K562 (cell line): ENCODE measurements at regions not wholly inside any gene's neighbourhood (a gene's known extent, or its start where the extent isn't known, plus 50 kb on each side); places are given as distances from the start of the nearest gene placed in this dataset.

Source experiments
- CEBPB ChIP-seq: fragments of 450-650 bp; IDR thresholded peaks from 2 replicates; pipeline ENCODE4 v1.6.1; 2016; ENCODE audit warnings: missing genetic modification characterization, missing compliant biosample characterization
- EP300 ChIP-seq: IDR thresholded peaks from 2 replicates; pipeline ENCODE4 v1.6.1; 2012; ENCODE audit warnings: low read length, improper control_type of control experiment
- GABPA ChIP-seq: fragments of 200-800 bp; sonication (Bioruptor generic); conservative IDR thresholded peaks from 2 replicates; pipeline ENCODE4 v1.6.1; 2016; ENCODE audit warnings: low read depth, missing genetic modification characterization, missing compliant biosample characterization
- KAT7 ChIP-seq: sonication (generic); formaldehyde crosslinking; IDR thresholded peaks from 2 replicates; pipeline ENCODE4 v1.8.0; 2022; ENCODE audit warnings: missing genetic modification reagents, mild to moderate bottlenecking, borderline replicate concordance
- MAFK ChIP-seq: IDR thresholded peaks from 2 replicates; pipeline ENCODE4 v1.6.1; 2011; ENCODE audit warnings: low read length, improper control_type of control experiment
- NBN ChIP-seq: fragments of 450-650 bp; IDR thresholded peaks from 2 replicates; pipeline ENCODE4 v1.6.1; 2016; ENCODE audit warnings: low read depth, mild to moderate bottlenecking
- POLR3A ChIP-seq: IDR thresholded peaks from 2 replicates; pipeline ENCODE4 v1.6.1; 2011; ENCODE audit warnings: borderline replicate concordance, mild to moderate bottlenecking, moderate library complexity; ENCODE audit not compliant: insufficient read length, insufficient read depth; ENCODE audit errors: extremely low read depth
- SMC3 ChIP-seq: conservative IDR thresholded peaks from 2 replicates; pipeline ENCODE4 v1.6.1; 2011; ENCODE audit warnings: low read depth, low read length, improper control_type of control experiment; ENCODE audit not compliant: insufficient read depth
- TCFL5 ChIP-seq: fragments of 250-450 bp; sonication (Bioruptor Pico); conservative IDR thresholded peaks from 2 replicates; pipeline ENCODE4 v1.6.1; 2021; ENCODE audit warnings: mild to moderate bottlenecking, moderate library complexity, matching md5 sums
- ZBTB1 ChIP-seq: sonication (generic); formaldehyde crosslinking; IDR thresholded peaks from 2 replicates; pipeline ENCODE4 v1.8.1; 2023; ENCODE audit warnings: missing genetic modification reagents, low read depth, mild to moderate bottlenecking, borderline replicate concordance
- ZKSCAN1 ChIP-seq: fragments of 150-350 bp; IDR thresholded peaks from 2 replicates; pipeline ENCODE4 v1.6.1; 2016; ENCODE audit warnings: low read depth, low read length
- TF ChIP-seq, protein P1 (sequence below): sonication (generic); formaldehyde crosslinking; IDR thresholded peaks from 2 replicates; pipeline ENCODE4 v1.8.0; 2023; ENCODE audit warnings: missing genetic modification reagents, mild to moderate bottlenecking, borderline replicate concordance
- TF ChIP-seq, protein P2 (sequence below): sonication (generic); formaldehyde crosslinking; IDR thresholded peaks from 2 replicates; pipeline ENCODE4 v1.8.0; 2022; ENCODE audit warnings: mild to moderate bottlenecking, low read depth, missing genetic modification reagents
- TF ChIP-seq, protein P3 (sequence below), 3 experiments: IDR thresholded peaks in 2 of 3; conservative IDR thresholded peaks in 1 of 3; 2 replicates each; pipeline ENCODE4 v1.5.1; 2011 to 2012; ENCODE audit warnings: low read length in 3 of 3, mild to moderate bottlenecking in 3 of 3, control low read depth in 2 of 3, improper control_type of control experiment in 1 of 3, inconsistent platforms in 1 of 3, low read depth in 1 of 3, mixed read lengths in 1 of 3, moderate library complexity in 1 of 3; ENCODE audit not compliant: insufficient read depth in 2 of 3

DNA sequence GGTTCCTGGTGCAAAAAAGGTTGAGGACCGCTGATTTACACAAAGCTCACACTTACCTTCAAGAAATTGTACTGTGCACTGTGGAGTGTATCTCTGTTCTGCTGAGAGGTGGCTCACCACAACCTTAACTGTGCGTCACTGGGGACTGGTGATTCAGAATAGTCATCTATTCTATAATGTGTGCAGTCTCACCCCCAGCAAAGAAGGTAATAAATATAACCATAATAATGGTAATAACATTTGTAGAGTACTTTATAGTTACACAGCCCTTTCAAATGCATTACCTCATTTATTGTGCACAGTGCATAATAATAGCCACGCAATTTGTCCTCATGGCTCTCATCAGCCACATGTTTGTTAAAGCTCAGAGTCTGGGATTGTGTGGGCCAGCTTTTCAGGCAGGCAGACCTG is 59.4 kb upstream of the DUSP10 start:
- TF ChIP-seq ZBTB1 (CRISPR knock-in tag) (no peak), TCFL5 (CRISPR knock-in tag) (no peak), SMC3 (no peak), POLR3A (no peak), ZKSCAN1 (no peak), MAFK (no peak), NBN (no peak), CEBPB (tag) (no peak), KAT7 (no peak), EP300 (no peak), GABPA (tag) (no peak)
- TF ChIP-seq, protein P1, sequence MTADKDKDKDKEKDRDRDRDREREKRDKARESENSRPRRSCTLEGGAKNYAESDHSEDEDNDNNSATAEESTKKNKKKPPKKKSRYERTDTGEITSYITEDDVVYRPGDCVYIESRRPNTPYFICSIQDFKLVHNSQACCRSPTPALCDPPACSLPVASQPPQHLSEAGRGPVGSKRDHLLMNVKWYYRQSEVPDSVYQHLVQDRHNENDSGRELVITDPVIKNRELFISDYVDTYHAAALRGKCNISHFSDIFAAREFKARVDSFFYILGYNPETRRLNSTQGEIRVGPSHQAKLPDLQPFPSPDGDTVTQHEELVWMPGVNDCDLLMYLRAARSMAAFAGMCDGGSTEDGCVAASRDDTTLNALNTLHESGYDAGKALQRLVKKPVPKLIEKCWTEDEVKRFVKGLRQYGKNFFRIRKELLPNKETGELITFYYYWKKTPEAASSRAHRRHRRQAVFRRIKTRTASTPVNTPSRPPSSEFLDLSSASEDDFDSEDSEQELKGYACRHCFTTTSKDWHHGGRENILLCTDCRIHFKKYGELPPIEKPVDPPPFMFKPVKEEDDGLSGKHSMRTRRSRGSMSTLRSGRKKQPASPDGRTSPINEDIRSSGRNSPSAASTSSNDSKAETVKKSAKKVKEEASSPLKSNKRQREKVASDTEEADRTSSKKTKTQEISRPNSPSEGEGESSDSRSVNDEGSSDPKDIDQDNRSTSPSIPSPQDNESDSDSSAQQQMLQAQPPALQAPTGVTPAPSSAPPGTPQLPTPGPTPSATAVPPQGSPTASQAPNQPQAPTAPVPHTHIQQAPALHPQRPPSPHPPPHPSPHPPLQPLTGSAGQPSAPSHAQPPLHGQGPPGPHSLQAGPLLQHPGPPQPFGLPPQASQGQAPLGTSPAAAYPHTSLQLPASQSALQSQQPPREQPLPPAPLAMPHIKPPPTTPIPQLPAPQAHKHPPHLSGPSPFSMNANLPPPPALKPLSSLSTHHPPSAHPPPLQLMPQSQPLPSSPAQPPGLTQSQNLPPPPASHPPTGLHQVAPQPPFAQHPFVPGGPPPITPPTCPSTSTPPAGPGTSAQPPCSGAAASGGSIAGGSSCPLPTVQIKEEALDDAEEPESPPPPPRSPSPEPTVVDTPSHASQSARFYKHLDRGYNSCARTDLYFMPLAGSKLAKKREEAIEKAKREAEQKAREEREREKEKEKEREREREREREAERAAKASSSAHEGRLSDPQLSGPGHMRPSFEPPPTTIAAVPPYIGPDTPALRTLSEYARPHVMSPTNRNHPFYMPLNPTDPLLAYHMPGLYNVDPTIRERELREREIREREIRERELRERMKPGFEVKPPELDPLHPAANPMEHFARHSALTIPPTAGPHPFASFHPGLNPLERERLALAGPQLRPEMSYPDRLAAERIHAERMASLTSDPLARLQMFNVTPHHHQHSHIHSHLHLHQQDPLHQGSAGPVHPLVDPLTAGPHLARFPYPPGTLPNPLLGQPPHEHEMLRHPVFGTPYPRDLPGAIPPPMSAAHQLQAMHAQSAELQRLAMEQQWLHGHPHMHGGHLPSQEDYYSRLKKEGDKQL (CRISPR knock-in tag): no peak
- TF ChIP-seq, protein P2, sequence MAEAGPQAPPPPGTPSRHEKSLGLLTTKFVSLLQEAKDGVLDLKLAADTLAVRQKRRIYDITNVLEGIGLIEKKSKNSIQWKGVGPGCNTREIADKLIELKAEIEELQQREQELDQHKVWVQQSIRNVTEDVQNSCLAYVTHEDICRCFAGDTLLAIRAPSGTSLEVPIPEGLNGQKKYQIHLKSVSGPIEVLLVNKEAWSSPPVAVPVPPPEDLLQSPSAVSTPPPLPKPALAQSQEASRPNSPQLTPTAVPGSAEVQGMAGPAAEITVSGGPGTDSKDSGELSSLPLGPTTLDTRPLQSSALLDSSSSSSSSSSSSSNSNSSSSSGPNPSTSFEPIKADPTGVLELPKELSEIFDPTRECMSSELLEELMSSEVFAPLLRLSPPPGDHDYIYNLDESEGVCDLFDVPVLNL (CRISPR knock-in tag): no peak
- TF ChIP-seq, protein P3, sequence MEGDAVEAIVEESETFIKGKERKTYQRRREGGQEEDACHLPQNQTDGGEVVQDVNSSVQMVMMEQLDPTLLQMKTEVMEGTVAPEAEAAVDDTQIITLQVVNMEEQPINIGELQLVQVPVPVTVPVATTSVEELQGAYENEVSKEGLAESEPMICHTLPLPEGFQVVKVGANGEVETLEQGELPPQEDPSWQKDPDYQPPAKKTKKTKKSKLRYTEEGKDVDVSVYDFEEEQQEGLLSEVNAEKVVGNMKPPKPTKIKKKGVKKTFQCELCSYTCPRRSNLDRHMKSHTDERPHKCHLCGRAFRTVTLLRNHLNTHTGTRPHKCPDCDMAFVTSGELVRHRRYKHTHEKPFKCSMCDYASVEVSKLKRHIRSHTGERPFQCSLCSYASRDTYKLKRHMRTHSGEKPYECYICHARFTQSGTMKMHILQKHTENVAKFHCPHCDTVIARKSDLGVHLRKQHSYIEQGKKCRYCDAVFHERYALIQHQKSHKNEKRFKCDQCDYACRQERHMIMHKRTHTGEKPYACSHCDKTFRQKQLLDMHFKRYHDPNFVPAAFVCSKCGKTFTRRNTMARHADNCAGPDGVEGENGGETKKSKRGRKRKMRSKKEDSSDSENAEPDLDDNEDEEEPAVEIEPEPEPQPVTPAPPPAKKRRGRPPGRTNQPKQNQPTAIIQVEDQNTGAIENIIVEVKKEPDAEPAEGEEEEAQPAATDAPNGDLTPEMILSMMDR (IDR thresholded peaks at IDR 0.05 in 2 of 3, conservative IDR thresholded peaks at IDR 0.05 in 1 of 3; ENCODE audit: insufficient read depth in 2 of 3, low read depth in 1 of 3, low read length in 3 of 3): no peak
